Panc1 (cell line): ENCODE measurements at regions not wholly inside any gene's neighbourhood (a gene's known extent, or its start where the extent isn't known, plus 50 kb on each side); places are given as distances from the start of the nearest gene placed in this dataset.

ENCODE experiments used
- ATAC-seq: fragments of 200-7000 bp; cut with Tn5 transposase; 2 replicates; pipeline ENCODE4 v1.9.1; 2020; ENCODE audit warnings: mild to moderate bottlenecking, moderate library complexity
- BruUV-seq: library from RNA; stranded (reverse); fragments of 400-500 nt; replicated peaks from 2 replicates; lab custom pipeline; 2021; lab: Mats Ljungman, UMichigan
- CTCF ChIA-PET: fragments of 300-600 bp; sonication (Branson Sonifier 250); formaldehyde crosslinking; loops from one replicate; lab custom pipeline; 2022; ENCODE audit warnings: antibody characterized with exemption; lab: Charles Lee
- POLR2A ChIA-PET: fragments of 300-600 bp; sonication (Branson Sonifier 250); formaldehyde crosslinking; loops from one replicate; lab custom pipeline; 2022; ENCODE audit warnings: antibody characterized with exemption; lab: Charles Lee
- DNase-seq: peaks from one replicate; pipeline ENCODE4 v3.0.0-alpha.2; 2010; ENCODE audit warnings: low read depth, low spot score
- H3K27ac ChIP-seq: 2 replicates; pipeline ENCODE4 v1.5.1; 2011; ENCODE audit warnings: mild to moderate bottlenecking, low read length, inconsistent platforms
- H3K27me3 ChIP-seq: fragments of 200-500 bp; sonication (Bioruptor generic); 2 replicates; pipeline ENCODE4 v1.6.0; 2014; ENCODE audit warnings: low read length, inconsistent platforms; ENCODE audit not compliant: control insufficient read depth, insufficient read depth
- H3K36me3 ChIP-seq: fragments of 200-500 bp; sonication (Bioruptor generic); 2 replicates; pipeline ENCODE4 v1.5.1; 2014; ENCODE audit warnings: inconsistent platforms, mild to moderate bottlenecking, low read length, moderate library complexity; ENCODE audit not compliant: control insufficient read depth, insufficient read depth
- H3K4me1 ChIP-seq: 2 replicates; pipeline ENCODE4 v1.5.1; 2011; ENCODE audit warnings: inconsistent platforms, mild to moderate bottlenecking, low read length, moderate library complexity; ENCODE audit not compliant: control insufficient read depth, insufficient read depth
- H3K4me3 ChIP-seq, 2 experiments: 2 replicates each; pipeline ENCODE4 v1.5.1; 2011 to 2012; ENCODE audit warnings: low read depth in 2 of 2, low read length in 2 of 2, mild to moderate bottlenecking in 2 of 2, inconsistent platforms in 1 of 2, moderate library complexity in 1 of 2
- H3K9me3 ChIP-seq: fragments of 200-500 bp; sonication (Bioruptor generic); 2 replicates; pipeline ENCODE4 v1.5.1; 2014; ENCODE audit warnings: low read depth, mild to moderate bottlenecking, inconsistent platforms, low read length, moderate library complexity; ENCODE audit not compliant: control insufficient read depth, insufficient read depth
- CTCF ChIP-seq: fragments of 450-650 bp; IDR thresholded peaks from 2 replicates; pipeline ENCODE4 v1.5.1; 2017; ENCODE audit warnings: mild to moderate bottlenecking
- POLR2AphosphoS5 ChIP-seq: IDR thresholded peaks from 2 replicates; pipeline ENCODE4 v1.6.1; 2012; ENCODE audit warnings: mild to moderate bottlenecking, low read depth, low read length, moderate library complexity
- SIN3A ChIP-seq: IDR thresholded peaks from 2 replicates; pipeline ENCODE4 v1.6.1; 2012; ENCODE audit warnings: low read depth, mild to moderate bottlenecking, low read length, moderate library complexity, borderline replicate concordance; ENCODE audit not compliant: insufficient read depth
- TCF7L2 ChIP-seq: IDR thresholded peaks from 2 replicates; pipeline ENCODE4 v1.6.1; 2011; ENCODE audit warnings: mild to moderate bottlenecking, low read depth, low read length, inconsistent platforms
- in situ Hi-C: cut with HindIII; loops from 2 replicates; pipeline ENCODE4 v1.10.0; 2016; ENCODE audit warnings: low sequenced_read_pairs, low pct_unique_long_range_greater_than_20kb
- intact Hi-C: fragments of 100-400 bp; cut with micrococcal nuclease; formaldehyde crosslinking; loops from one replicate; pipeline ENCODE4 v1.10.0; 2022; ENCODE audit not compliant: unreplicated experiment
- TF ChIP-seq, protein P1 (sequence below), 2 experiments: IDR thresholded peaks; 2 replicates each; pipeline ENCODE4 v1.6.1; 2011 to 2012; ENCODE audit warnings: low read depth in 2 of 2, control low read depth in 1 of 2, low read length in 1 of 2, mild to moderate bottlenecking in 1 of 2, moderate library complexity in 1 of 2; ENCODE audit not compliant: insufficient read depth in 1 of 2

GRCh38 chr2:7626139-7626537 lies 708.9 kb downstream of the RNF144A start:
- Histone ChIP-seq H3K9me3 (no peaks in the 10 kb centered on the region), H3K27ac (no peak overlapping the region), H3K4me3 (no peak overlapping the region), H3K4me1 (no peaks in the 10 kb centered on the region), H3K36me3 (no peaks in the 10 kb centered on the region), H3K27me3 (no peaks in the 10 kb centered on the region)
- in situ Hi-C loops (no loop called here), intact Hi-C loops (no loop called here)
- DNase-seq: no peak
- POLR2A ChIA-PET: no interaction called here
- CTCF ChIA-PET: no interaction called here
- no TSS peak for BruUV-seq
- no peak for ATAC-seq
- TF ChIP-seq POLR2AphosphoS5 (no peak), CTCF (no peak), SIN3A (no peak)

DNA sequence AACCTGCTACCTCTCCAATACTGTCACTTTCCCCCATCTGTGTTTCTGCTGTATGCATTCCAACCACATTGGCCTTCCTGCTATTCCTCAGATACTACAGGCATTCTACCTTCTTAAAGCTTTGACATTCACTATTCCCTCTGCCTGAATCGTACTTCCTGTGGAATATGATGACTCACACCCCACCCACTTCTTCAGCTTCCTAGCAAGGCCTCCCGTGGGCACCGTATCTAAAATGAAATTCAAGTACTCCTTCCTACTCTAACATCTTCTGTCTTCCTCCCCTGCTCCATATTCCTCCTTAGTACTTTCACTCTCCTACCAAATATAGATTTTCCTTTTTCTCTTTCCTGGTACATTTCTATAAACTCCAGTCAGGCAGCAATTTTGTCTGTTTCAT lies 710.4 kb downstream of the RNF144A start:
- H3K4me3 ChIP-seq: no peak overlapping the region
- ChIA-PET CTCF (no interaction called here), POLR2A (no interaction called here)
- H3K36me3 ChIP-seq: no peaks in the 10 kb centered on the region
- in situ Hi-C loops (no loop called here), intact Hi-C loops (no loop called here)
- H3K4me1 ChIP-seq: no peaks in the 10 kb centered on the region
- ATAC-seq (no peak), DNase-seq (no peak)
- BruUV-seq: no TSS peak
- H3K9me3 ChIP-seq: no peaks in the 10 kb centered on the region
- H3K27me3 ChIP-seq: no peaks in the 10 kb centered on the region
- no peak for TF ChIP-seq CTCF
- TF ChIP-seq, protein P1, sequence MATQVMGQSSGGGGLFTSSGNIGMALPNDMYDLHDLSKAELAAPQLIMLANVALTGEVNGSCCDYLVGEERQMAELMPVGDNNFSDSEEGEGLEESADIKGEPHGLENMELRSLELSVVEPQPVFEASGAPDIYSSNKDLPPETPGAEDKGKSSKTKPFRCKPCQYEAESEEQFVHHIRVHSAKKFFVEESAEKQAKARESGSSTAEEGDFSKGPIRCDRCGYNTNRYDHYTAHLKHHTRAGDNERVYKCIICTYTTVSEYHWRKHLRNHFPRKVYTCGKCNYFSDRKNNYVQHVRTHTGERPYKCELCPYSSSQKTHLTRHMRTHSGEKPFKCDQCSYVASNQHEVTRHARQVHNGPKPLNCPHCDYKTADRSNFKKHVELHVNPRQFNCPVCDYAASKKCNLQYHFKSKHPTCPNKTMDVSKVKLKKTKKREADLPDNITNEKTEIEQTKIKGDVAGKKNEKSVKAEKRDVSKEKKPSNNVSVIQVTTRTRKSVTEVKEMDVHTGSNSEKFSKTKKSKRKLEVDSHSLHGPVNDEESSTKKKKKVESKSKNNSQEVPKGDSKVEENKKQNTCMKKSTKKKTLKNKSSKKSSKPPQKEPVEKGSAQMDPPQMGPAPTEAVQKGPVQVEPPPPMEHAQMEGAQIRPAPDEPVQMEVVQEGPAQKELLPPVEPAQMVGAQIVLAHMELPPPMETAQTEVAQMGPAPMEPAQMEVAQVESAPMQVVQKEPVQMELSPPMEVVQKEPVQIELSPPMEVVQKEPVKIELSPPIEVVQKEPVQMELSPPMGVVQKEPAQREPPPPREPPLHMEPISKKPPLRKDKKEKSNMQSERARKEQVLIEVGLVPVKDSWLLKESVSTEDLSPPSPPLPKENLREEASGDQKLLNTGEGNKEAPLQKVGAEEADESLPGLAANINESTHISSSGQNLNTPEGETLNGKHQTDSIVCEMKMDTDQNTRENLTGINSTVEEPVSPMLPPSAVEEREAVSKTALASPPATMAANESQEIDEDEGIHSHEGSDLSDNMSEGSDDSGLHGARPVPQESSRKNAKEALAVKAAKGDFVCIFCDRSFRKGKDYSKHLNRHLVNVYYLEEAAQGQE (IDR thresholded peaks at IDR 0.05; ENCODE audit: insufficient read depth in 1 of 2, low read depth in 2 of 2, low read length in 1 of 2): no peak
- no peak for TF ChIP-seq TCF7L2
- TF ChIP-seq POLR2AphosphoS5: no peak
- TF ChIP-seq SIN3A: no peak
- H3K27ac ChIP-seq: no peak overlapping the region
